GM18499 (cell line): ENCODE measurements at regions not wholly inside any gene's neighbourhood (a gene's known extent, or its start where the extent isn't known, plus 50 kb on each side); places are given as distances from the start of the nearest gene placed in this dataset.
"Not testable (repeated sequence)": the region's sequence is repeated elsewhere in the genome, so short reads cannot be mapped to it uniquely, and the experiment has no call there.

Source experiments
- ATAC-seq: cut with Tn5 transposase; IDR thresholded peaks from one replicate; pipeline ENCODE4 v1.9.1; 2021; ENCODE audit warnings: moderate number of reproducible peaks; ENCODE audit not compliant: insufficient read depth, unreplicated experiment

- ATAC-seq: no peak
These were observed 270.6 kb downstream of the PCDH20 start for GRCh38 chr13:61144834-61145593.

- ATAC-seq: no peak
These were observed 271.3 kb downstream of the PCDH20 start for GRCh38 chr13:61144301-61144700.

- ATAC-seq: no peak
These were observed 273.1 kb downstream of the PCDH20 start for GRCh38 chr13:61142506-61142905.

DNA sequence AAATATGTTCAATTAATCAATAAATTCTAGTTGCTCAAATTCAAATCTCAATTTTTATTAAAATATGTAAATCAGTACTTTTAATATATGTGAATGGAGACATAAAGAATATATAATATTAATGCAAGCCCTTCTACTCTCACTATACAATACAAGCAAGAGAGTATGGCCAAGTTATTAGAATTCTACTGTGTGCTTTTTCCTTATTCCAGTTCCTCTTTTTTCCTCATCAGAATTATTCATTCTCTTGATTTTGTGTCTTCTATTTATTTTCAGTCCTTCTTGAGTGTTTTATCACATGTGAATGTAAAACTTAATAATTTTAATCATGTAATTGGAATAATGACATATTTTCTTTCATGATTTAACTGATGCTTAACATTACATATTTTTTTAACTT, 276.8 kb downstream of the PCDH20 start:
- no peak for ATAC-seq

GRCh38 chr13:61136515-61136914, 279.1 kb downstream of the PCDH20 start:
- ATAC-seq: no peak

- ATAC-seq: no peak
These were observed 279.6 kb downstream of the PCDH20 start for GRCh38 chr13:61136093-61136492.

- ATAC-seq: no peak
These were observed 280.1 kb downstream of the PCDH20 start for GRCh38 chr13:61135583-61135982.

DNA sequence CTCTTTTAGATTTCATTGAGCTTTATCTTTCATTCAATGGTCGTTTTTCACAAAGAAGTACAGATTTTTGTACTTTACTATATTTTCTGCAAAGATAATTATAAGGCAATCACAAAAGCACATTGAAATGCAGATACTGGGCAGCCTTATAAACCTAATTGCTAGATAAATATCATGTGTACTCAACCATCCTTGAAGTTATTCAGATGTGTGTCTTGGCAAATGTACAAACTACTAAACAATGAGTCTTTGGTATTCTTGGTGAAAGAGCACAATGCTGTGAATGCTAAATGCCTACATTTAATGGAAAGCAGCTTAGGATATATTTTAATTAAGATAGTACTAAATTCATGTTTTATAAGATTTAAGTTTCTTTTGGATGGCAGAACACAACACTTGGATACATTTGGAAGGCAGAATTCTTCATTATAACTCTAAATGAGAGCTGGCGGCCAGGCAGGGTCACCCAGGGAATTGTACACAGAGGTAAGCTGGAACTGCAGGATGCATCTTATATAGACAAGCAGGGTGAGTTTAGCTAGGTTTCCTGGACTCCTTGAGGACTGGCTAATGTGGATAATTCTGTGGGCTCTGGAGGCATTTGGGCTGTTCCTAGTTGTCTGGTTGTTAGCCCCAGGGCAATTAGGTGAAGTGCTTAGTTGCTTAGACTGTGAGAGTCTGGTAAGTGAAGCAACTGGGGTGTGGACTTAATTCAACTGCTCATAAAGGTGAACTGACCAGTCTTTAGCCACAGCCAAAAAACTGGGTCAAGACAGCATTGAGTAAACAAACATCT, 286.6 kb downstream of the PCDH20 start:
- ATAC-seq: no peak

GRCh38 chr13:61123538-61124289, 291.9 kb downstream of the PCDH20 start:
- ATAC-seq: no peak

- ATAC-seq: no peak
These were observed 302.4 kb downstream of the PCDH20 start for GRCh38 chr13:61113140-61113658.

- no peak for ATAC-seq
These were observed 304.1 kb downstream of the PCDH20 start for GRCh38 chr13:61111529-61111928.

DNA sequence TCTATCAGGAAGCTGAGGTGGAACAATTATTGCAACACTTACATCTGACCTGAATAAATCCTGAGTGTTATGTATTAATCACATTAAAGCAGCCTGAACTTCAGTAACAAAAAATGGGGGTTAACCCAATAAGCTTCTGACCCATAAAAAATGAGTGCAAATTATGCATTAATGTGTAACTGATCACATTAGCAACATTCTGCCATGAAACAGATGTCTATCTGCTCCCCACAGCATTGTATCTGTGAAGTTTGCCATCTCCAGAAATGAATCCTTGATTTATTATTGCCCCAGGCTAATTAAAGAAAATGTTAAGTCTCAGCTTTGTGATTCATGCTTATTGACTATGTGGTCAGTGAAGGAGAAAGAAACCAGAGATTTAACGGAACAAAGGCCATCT, 304.9 kb downstream of the PCDH20 start:
- no peak for ATAC-seq

DNA sequence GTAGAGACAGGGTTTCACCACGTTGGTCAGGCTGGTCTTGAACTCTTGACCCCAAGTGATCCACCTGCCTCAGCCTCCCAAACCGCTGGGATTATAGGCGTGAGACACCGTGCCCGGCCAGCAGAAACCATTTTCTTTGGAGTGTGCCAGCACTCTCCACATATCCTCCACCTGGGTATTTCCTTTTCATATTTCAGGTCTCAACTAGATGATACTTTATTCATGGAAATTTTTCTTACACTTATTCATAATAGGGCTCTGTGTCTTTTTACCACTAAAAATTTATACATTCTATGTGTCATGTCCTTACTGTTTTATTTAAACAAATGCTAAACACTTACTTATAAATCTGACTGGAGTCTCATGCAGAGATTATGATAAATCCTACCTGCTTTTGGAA, 305.9 kb downstream of the PCDH20 start:
- ATAC-seq: no peak

DNA sequence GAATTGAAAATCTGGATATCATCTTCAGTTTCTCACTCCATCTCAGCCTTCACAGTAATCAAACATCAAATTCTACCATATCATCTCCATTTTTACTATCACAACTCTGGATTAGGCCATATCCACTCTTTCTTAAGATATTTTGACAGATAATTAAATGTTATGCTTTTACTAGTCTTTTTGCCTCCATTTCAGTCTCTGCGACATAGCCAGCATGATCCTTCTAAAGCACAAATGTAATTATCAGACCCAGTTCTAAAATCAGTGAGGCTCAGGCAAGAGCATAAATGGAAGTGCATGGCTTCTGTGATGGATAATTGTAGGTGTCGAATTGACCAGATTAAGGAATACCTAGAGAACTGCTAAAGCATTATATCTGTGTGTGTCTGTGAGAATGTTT, 307.7 kb downstream of the PCDH20 start:
- no peak for ATAC-seq

DNA sequence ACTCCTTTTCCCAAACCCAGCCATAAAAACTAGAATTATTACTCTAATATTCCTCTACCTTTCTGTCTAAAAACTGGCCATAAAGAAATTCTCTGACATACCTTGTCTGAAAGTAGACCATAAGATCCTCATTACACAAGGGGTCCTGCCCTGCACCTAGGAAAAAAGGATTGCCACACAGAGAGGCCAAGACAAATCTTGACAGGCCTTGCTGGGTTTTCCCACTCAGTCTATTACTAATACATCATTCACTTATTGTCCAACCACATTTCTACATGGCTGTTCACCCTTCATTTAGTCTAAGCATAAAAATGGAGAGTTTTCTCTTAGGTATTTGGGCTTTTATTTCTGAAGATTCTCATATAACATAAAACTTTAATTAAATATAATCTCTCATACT, 319.8 kb downstream of the PCDH20 start:
- no peak for ATAC-seq

DNA sequence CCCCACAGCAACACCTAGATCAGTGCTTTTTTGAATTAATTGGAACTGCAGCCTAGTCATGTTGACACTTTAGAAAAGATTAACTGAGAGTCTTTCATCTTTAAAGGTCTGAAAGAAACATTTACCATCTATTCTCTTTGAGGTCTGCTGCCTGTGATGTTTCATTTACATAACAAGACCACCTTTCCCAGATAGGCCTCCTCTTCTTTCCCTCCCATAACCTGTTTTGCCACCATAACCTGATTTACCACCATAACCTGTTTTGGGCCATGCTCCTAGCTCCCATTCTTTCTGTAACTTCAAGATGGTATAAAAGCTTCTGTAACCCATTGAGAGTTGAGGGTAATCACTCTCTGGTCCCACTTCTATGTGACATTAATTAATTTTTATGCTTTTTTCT, 320.8 kb downstream of the PCDH20 start:
- no peak for ATAC-seq

- not testable (repeated sequence) for ATAC-seq
These were observed 325.8 kb downstream of the PCDH20 start for GRCh38 chr13:61089894-61090293.

DNA sequence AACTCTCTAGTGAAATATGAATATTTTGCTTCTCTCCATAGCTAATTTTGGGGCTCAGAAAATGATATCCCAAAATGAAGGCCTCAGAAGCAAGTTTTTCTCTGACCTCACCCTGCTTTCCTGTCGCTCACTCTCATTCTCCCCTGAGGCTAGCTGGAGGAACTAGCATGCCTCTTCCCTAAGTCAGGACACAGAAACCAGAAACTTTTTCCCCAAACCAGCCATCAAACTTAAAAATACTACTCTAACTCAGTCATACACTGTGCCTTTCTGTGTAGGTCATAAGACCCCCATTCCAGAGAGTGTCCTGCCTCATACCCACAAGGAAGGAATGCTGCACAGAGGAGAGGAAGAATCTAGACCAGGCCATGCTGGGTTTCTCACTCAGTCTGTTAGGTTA, 329.6 kb downstream of the PCDH20 start:
- ATAC-seq: no peak

GRCh38 chr13:61084988-61085387, 330.7 kb downstream of the PCDH20 start:
- no peak for ATAC-seq

- no peak for ATAC-seq
These were observed 336.5 kb downstream of the PCDH20 start for GRCh38 chr13:61078976-61079770.
